ENCODE measurements at regions not wholly inside any gene's neighbourhood (a gene's known extent, or its start where the extent isn't known, plus 50 kb on each side); places are given as distances from the start of the nearest gene placed in this dataset.

DNA sequence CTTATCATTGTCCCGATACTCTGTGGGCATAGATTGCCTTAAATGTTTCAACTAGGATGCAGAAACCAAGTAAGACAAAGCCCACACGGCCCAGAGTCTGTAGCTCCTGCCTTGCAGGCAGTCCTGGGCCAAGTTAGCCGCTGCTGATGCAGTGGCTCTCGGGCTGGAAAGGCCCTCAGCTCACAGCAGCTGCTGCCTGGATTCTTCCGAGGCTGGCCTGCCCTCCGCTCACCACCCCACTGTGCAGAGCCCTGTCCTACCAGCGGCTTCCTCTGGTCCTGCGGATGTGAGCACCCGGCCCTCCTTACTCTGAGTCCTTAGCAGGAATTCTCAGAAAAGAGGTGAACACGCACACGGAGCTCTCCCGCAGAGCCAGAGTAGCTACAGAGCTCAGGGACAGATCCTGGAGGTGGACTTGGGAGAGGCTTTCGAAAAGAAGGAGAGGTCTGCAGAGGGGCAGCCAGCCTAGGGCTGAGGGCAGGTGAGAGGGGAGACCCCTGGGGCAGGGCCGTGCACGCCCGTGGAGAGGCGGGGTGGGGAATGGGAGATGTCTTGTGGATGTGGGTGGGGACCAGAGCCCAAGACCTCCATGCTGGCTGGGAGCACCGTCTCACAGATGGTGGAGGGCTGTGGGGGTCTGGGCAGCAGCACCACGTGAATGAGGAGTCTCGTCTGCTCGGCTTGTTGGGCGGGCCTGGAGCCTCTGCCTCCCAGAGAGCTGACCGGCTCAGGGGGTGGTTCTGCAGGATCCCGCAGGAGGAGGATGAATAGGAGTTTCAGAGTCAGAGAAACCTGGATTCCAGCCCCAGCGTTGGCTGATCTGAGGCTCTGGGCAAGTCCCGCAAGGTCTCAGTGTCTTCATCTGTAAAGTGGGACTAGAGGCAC is 117.4 kb upstream of the B3GAT1 start:
- TF ChIP-seq, protein P1, sequence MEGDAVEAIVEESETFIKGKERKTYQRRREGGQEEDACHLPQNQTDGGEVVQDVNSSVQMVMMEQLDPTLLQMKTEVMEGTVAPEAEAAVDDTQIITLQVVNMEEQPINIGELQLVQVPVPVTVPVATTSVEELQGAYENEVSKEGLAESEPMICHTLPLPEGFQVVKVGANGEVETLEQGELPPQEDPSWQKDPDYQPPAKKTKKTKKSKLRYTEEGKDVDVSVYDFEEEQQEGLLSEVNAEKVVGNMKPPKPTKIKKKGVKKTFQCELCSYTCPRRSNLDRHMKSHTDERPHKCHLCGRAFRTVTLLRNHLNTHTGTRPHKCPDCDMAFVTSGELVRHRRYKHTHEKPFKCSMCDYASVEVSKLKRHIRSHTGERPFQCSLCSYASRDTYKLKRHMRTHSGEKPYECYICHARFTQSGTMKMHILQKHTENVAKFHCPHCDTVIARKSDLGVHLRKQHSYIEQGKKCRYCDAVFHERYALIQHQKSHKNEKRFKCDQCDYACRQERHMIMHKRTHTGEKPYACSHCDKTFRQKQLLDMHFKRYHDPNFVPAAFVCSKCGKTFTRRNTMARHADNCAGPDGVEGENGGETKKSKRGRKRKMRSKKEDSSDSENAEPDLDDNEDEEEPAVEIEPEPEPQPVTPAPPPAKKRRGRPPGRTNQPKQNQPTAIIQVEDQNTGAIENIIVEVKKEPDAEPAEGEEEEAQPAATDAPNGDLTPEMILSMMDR (IDR thresholded peaks at IDR 0.05; ENCODE audit: low read depth, low read length) = no peak
- TF ChIP-seq, protein P2, sequence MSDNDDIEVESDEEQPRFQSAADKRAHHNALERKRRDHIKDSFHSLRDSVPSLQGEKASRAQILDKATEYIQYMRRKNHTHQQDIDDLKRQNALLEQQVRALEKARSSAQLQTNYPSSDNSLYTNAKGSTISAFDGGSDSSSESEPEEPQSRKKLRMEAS (IDR thresholded peaks at IDR 0.05; ENCODE audit: low read depth, low read length) = no peak

All from NB4 (cell line).